Osteoblast (primary cell): ENCODE measurements at regions not wholly inside any gene's neighbourhood (a gene's known extent, or its start where the extent isn't known, plus 50 kb on each side); places are given as distances from the start of the nearest gene placed in this dataset.
A peak's percentile ranks its signal among the peaks of the same experiment; 100 is the strongest.

Source experiments
- DNase-seq: peaks from one replicate; pipeline ENCODE4 v3.0.0; 2011; ENCODE audit warnings: low spot score, mixed read lengths; ENCODE audit not compliant: insufficient read length; ENCODE audit errors: missing footprints
- H2AFZ ChIP-seq: 2 replicates; pipeline ENCODE4 v1.6.0; 2011; ENCODE audit warnings: mild to moderate bottlenecking, low read length
- H3K27ac ChIP-seq: 2 replicates; pipeline ENCODE4 v1.5.1; 2011; ENCODE audit warnings: mild to moderate bottlenecking, low read depth, low read length, moderate library complexity
- H3K27me3 ChIP-seq: 2 replicates; pipeline ENCODE4 v1.6.0; 2012; ENCODE audit warnings: mild to moderate bottlenecking, control low read depth, inconsistent platforms, low read length, moderate library complexity; ENCODE audit not compliant: insufficient read depth
- H3K36me3 ChIP-seq: 2 replicates; pipeline ENCODE4 v1.5.1; 2011; ENCODE audit warnings: mild to moderate bottlenecking, low read length, control low read depth, moderate library complexity; ENCODE audit not compliant: insufficient read depth
- H3K4me1 ChIP-seq: 2 replicates; pipeline ENCODE4 v1.5.1; 2011; ENCODE audit warnings: mild to moderate bottlenecking, low read length, control low read depth, moderate library complexity; ENCODE audit not compliant: insufficient read depth
- H3K4me2 ChIP-seq: 2 replicates; pipeline ENCODE4 v1.6.0; 2011; ENCODE audit warnings: mild to moderate bottlenecking, low read length; ENCODE audit not compliant: insufficient read depth
- H3K4me3 ChIP-seq: fragments of 200-600 bp; sonication (generic); 3 replicates; pipeline ENCODE4 v1.5.1; 2012; ENCODE audit warnings: mild to moderate bottlenecking, low read length, inconsistent platforms; ENCODE audit not compliant: insufficient read depth
- H3K79me2 ChIP-seq: 2 replicates; pipeline ENCODE4 v1.6.0; 2012; ENCODE audit warnings: mild to moderate bottlenecking, low read length, control low read depth, inconsistent platforms; ENCODE audit not compliant: insufficient read depth
- H3K9me3 ChIP-seq: 2 replicates; pipeline ENCODE4 v1.5.1; 2011; ENCODE audit warnings: low read depth, low read length, control low read depth
- H4K20me1 ChIP-seq: 2 replicates; pipeline ENCODE4 v1.6.0; 2012; ENCODE audit warnings: mild to moderate bottlenecking, low read length, control low read depth; ENCODE audit not compliant: insufficient read depth
- CTCF ChIP-seq: IDR thresholded peaks from 2 replicates; pipeline ENCODE4 v1.5.1; 2011; ENCODE audit warnings: mild to moderate bottlenecking, low read depth, low read length, moderate library complexity; ENCODE audit errors: extremely low read depth

- Histone ChIP-seq H3K79me2 (no peaks in the 10 kb centered on the region), H3K4me3 (no peak overlapping the region), H4K20me1 (no peaks in the 10 kb centered on the region), H3K27ac (no peak overlapping the region), H3K27me3 (no peaks in the 10 kb centered on the region), H3K4me2 (no peak overlapping the region), H3K4me1 (no peaks in the 10 kb centered on the region), H3K9me3 (no peaks in the 10 kb centered on the region), H3K36me3 (no peaks in the 10 kb centered on the region), H2AFZ (no peak overlapping the region)
- DNase-seq = peak; percentile 41
- TF ChIP-seq CTCF = no peak
Observed at GRCh38 chr11:43124272-43124935, 187.4 kb upstream of the API5 start.

GRCh38 chr11:43129329-43129728 lies 182.5 kb upstream of the API5 start:
- Histone ChIP-seq H3K27me3 (no peaks in the 10 kb centered on the region), H3K36me3 (no peaks in the 10 kb centered on the region), H3K4me3 (no peak overlapping the region), H3K9me3 (no peaks in the 10 kb centered on the region), H3K79me2 (no peaks in the 10 kb centered on the region), H4K20me1 (no peaks in the 10 kb centered on the region), H2AFZ (no peak overlapping the region), H3K4me2 (no peak overlapping the region), H3K27ac (no peak overlapping the region), H3K4me1 (no peaks in the 10 kb centered on the region)
- TF ChIP-seq CTCF = no peak
- no peak for DNase-seq

DNA sequence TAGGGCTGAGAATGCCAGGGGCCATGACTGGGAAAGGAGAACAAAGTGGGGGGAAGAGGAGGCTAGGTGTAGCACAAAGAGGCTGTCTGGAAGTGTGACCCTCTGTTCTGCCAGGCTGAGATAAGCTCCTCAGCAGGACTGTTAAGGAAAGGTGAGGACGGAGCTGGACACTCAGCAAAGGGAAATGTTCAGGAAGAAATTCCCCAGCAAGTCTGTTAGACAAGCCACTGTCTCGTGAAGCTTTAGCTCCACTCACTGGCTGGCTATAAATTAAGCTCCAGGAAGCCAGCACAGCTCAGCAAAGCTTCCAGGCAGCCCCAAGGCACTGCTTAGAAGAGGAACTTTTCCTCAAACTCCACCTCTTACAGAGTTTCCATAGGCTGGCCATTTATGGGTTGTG lies 181.2 kb upstream of the API5 start:
- no peak overlapping the region for H3K4me2 ChIP-seq
- TF ChIP-seq CTCF = no peak
- no peak for DNase-seq

DNA sequence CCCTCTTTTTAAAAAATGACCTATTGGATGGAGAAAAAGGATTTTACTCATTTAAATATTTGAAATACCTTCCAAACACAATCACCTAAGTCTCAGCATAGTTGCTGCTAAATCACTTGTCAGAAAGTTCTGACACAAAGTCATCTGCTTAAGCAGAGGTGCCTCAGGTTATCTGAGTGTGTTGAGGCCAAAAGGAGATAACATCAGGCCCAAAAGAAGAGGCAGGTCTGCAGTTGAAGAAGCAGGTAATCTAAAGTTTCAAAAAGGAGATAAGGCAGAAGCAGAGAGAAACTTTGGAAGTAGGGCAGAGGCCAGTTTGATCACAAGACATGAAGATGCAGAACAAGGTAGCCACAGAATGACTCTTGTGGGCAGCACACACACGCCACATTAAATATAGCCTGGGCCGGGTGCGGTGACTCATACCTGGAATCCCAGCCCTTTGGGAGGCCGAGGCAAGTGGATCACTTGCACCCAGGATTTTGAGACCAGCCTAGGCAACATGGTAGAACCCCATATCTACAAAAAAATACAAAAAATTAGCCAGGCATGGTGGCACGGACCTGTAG lies 175.7 kb upstream of the API5 start:
- H3K79me2 ChIP-seq = no peaks in the 10 kb centered on the region
- no peak for TF ChIP-seq CTCF
- H4K20me1 ChIP-seq = no peaks in the 10 kb centered on the region
- no peak overlapping the region for H3K4me3 ChIP-seq
- H3K4me2 ChIP-seq = no peak overlapping the region
- no peak overlapping the region for H2AFZ ChIP-seq
- DNase-seq = peak; percentile 42
- no peaks in the 10 kb centered on the region for H3K36me3 ChIP-seq
- H3K27me3 ChIP-seq = no peaks in the 10 kb centered on the region
- H3K9me3 ChIP-seq = no peaks in the 10 kb centered on the region
- no peaks in the 10 kb centered on the region for H3K4me1 ChIP-seq
- H3K27ac ChIP-seq = no peak overlapping the region

More for the DNA sequence above, 181.2 kb upstream of the API5 start:
- no peaks in the 10 kb centered on the region for H3K36me3 ChIP-seq
- no peak overlapping the region for H3K4me3 ChIP-seq
- H3K27me3 ChIP-seq = no peaks in the 10 kb centered on the region
- H3K79me2 ChIP-seq = no peaks in the 10 kb centered on the region
- no peaks in the 10 kb centered on the region for H3K4me1 ChIP-seq
- no peaks in the 10 kb centered on the region for H3K9me3 ChIP-seq
- H3K27ac ChIP-seq = no peak overlapping the region
- H2AFZ ChIP-seq = no peak overlapping the region
- H4K20me1 ChIP-seq = no peaks in the 10 kb centered on the region
